ENCODE measurements at regions not wholly inside any gene's neighbourhood (a gene's known extent, or its start where the extent isn't known, plus 50 kb on each side); places are given as distances from the start of the nearest gene placed in this dataset.

- Histone ChIP-seq H3K36me3 (ENCODE audit: low read depth) (no peaks in the 10 kb centered on the region), H3K27me3 (ENCODE audit: insufficient read depth, poor library complexity, severe bottlenecking) (no peaks in the 10 kb centered on the region), H3K4me3 (ENCODE audit: severe bottlenecking) (no peak overlapping the region), H3K4me1 (ENCODE audit: insufficient read depth, poor library complexity, severe bottlenecking) (no peaks in the 10 kb centered on the region), H3K9me3 (ENCODE audit: severe bottlenecking) (peaks cover 4% of the 10 kb centered on the region), H3K27ac (ENCODE audit: poor library complexity, severe bottlenecking) (no peak overlapping the region)
- DNase-seq (ENCODE audit: low spot score) (no peak), ATAC-seq (ENCODE audit: low read depth) (no peak)
- no peak for TF ChIP-seq CTCF (IDR thresholded peaks at IDR 0.05; ENCODE audit: poor library complexity, severe bottlenecking)
Measured at GRCh38 chr22:49235463-49236300, 592.0 kb downstream of the BRD1 start.

GRCh38 chr22:49234459-49234858 lies 593.2 kb downstream of the BRD1 start:
- no peak for TF ChIP-seq CTCF (IDR thresholded peaks at IDR 0.05; ENCODE audit: poor library complexity, severe bottlenecking)
- no peaks in the 10 kb centered on the region for H3K36me3 ChIP-seq (ENCODE audit: low read depth)
- no peak for DNase-seq (ENCODE audit: low spot score)
- no peaks in the 10 kb centered on the region for H3K4me1 ChIP-seq (ENCODE audit: insufficient read depth, poor library complexity, severe bottlenecking)
- no peaks in the 10 kb centered on the region for H3K9me3 ChIP-seq (ENCODE audit: severe bottlenecking)
- H3K4me3 ChIP-seq (ENCODE audit: severe bottlenecking), result no peak overlapping the region
- H3K27me3 ChIP-seq (ENCODE audit: insufficient read depth, poor library complexity, severe bottlenecking), result no peaks in the 10 kb centered on the region
- ATAC-seq (ENCODE audit: low read depth), result no peak
- H3K27ac ChIP-seq (ENCODE audit: poor library complexity, severe bottlenecking), result no peak overlapping the region

- TF ChIP-seq CTCF (IDR thresholded peaks at IDR 0.05; ENCODE audit: poor library complexity, severe bottlenecking), result no peak
- no peak for DNase-seq (ENCODE audit: low spot score)
- Histone ChIP-seq H3K27ac (ENCODE audit: poor library complexity, severe bottlenecking) (no peak overlapping the region), H3K27me3 (ENCODE audit: insufficient read depth, poor library complexity, severe bottlenecking) (no peaks in the 10 kb centered on the region), H3K4me3 (ENCODE audit: severe bottlenecking) (no peak overlapping the region), H3K36me3 (ENCODE audit: low read depth) (no peaks in the 10 kb centered on the region), H3K4me1 (ENCODE audit: insufficient read depth, poor library complexity, severe bottlenecking) (no peaks in the 10 kb centered on the region), H3K9me3 (ENCODE audit: severe bottlenecking) (no peaks in the 10 kb centered on the region)
- ATAC-seq (ENCODE audit: low read depth), result no peak
Measured at GRCh38 chr22:49233507-49234100, 594.1 kb downstream of the BRD1 start.

GRCh38 chr22:49232319-49233067 lies 595.2 kb downstream of the BRD1 start:
- no peak for ATAC-seq (ENCODE audit: low read depth)
- no peaks in the 10 kb centered on the region for H3K4me1 ChIP-seq (ENCODE audit: insufficient read depth, poor library complexity, severe bottlenecking)
- H3K36me3 ChIP-seq (ENCODE audit: low read depth), result no peaks in the 10 kb centered on the region
- H3K9me3 ChIP-seq (ENCODE audit: severe bottlenecking), result no peaks in the 10 kb centered on the region
- no peak for TF ChIP-seq CTCF (IDR thresholded peaks at IDR 0.05; ENCODE audit: poor library complexity, severe bottlenecking)
- no peak overlapping the region for H3K4me3 ChIP-seq (ENCODE audit: severe bottlenecking)
- H3K27ac ChIP-seq (ENCODE audit: poor library complexity, severe bottlenecking), result no peak overlapping the region
- DNase-seq (ENCODE audit: low spot score), result no peak
- H3K27me3 ChIP-seq (ENCODE audit: insufficient read depth, poor library complexity, severe bottlenecking), result no peaks in the 10 kb centered on the region
